GM23338 (cell line): ENCODE measurements at regions not wholly inside any gene's neighbourhood (a gene's known extent, or its start where the extent isn't known, plus 50 kb on each side); places are given as distances from the start of the nearest gene placed in this dataset.

Source experiments
- ATAC-seq: fragments of 200-7000 bp; cut with Tn5 transposase; 3 replicates; pipeline ENCODE4 v1.9.1; 2020
- DNase-seq: peaks from one replicate; pipeline ENCODE4 v3.0.0-alpha.2; 2015; ENCODE audit warnings: low spot score
- H2AFZ ChIP-seq: fragments of 200-600 bp; sonication (generic); 2 replicates; pipeline ENCODE4 v1.8.0; 2016; ENCODE audit warnings: antibody characterized with exemption, mild to moderate bottlenecking, moderate library complexity
- H3F3A ChIP-seq: fragments of 200-600 bp; sonication (generic); replicated peaks from 2 replicates; pipeline ENCODE4 v1.8.0; 2017; ENCODE audit warnings: antibody characterized with exemption, mixed run types, low read depth
- H3K27ac ChIP-seq: fragments of 200-600 bp; sonication (generic); 2 replicates; pipeline ENCODE4 v1.6.1; 2016; ENCODE audit warnings: low read depth
- H3K27me3 ChIP-seq: fragments of 200-600 bp; sonication (generic); 2 replicates; pipeline ENCODE4 v1.8.0; 2016; ENCODE audit warnings: mild to moderate bottlenecking, mixed run types, moderate library complexity; ENCODE audit not compliant: insufficient read depth
- H3K36me3 ChIP-seq: fragments of 200-600 bp; sonication (generic); 2 replicates; pipeline ENCODE4 v1.8.0; 2016; ENCODE audit warnings: mild to moderate bottlenecking; ENCODE audit not compliant: insufficient read depth
- H3K4me1 ChIP-seq: fragments of 200-600 bp; sonication (generic); 2 replicates; pipeline ENCODE4 v1.8.0; 2016; ENCODE audit warnings: mild to moderate bottlenecking, moderate library complexity; ENCODE audit not compliant: insufficient read depth
- H3K4me2 ChIP-seq: fragments of 200-600 bp; sonication (generic); 2 replicates; pipeline ENCODE4 v1.7.1; 2017; ENCODE audit warnings: mixed run types
- H3K4me3 ChIP-seq: fragments of 200-600 bp; sonication (generic); 2 replicates; pipeline ENCODE4 v1.6.1; 2016; ENCODE audit warnings: mixed run types
- H3K79me2 ChIP-seq: fragments of 200-600 bp; sonication (generic); replicated peaks from 2 replicates; pipeline ENCODE4 v1.8.0; 2017; ENCODE audit warnings: mild to moderate bottlenecking; ENCODE audit not compliant: insufficient read depth
- H3K9me2 ChIP-seq: fragments of 200-600 bp; sonication (generic); 2 replicates; pipeline ENCODE4 v1.8.0; 2017; ENCODE audit not compliant: insufficient read depth
- H4K20me1 ChIP-seq: fragments of 200-600 bp; sonication (generic); replicated peaks from 2 replicates; pipeline ENCODE4 v1.8.0; 2017; ENCODE audit warnings: mild to moderate bottlenecking; ENCODE audit not compliant: insufficient read depth
- H3K27ac Mint-ChIP-seq: 2 replicates; pipeline ENCODE4 v1.8.0; 2020; ENCODE audit warnings: inconsistent platforms, mild to moderate bottlenecking, moderate library complexity, mixed read lengths
- H3K27me3 Mint-ChIP-seq: 3 replicates; pipeline ENCODE4 v1.8.0; 2022; ENCODE audit warnings: low read depth, mild to moderate bottlenecking, moderate library complexity, mixed read lengths, inconsistent platforms; ENCODE audit not compliant: insufficient read depth, poor library complexity
- H3K36me3 Mint-ChIP-seq: 3 replicates; pipeline ENCODE4 v1.8.0; 2021; ENCODE audit warnings: low read depth, mild to moderate bottlenecking, inconsistent platforms, moderate library complexity, mixed read lengths
- H3K4me1 Mint-ChIP-seq: 3 replicates; pipeline ENCODE4 v1.8.0; 2020; ENCODE audit warnings: mild to moderate bottlenecking, inconsistent platforms, mixed read lengths
- H3K4me3 Mint-ChIP-seq: 3 replicates; pipeline ENCODE4 v1.8.0; 2021; ENCODE audit warnings: moderate library complexity, mild to moderate bottlenecking, inconsistent platforms, mixed read lengths
- H3K9me3 Mint-ChIP-seq: 3 replicates; pipeline ENCODE4 v1.8.0; 2020; ENCODE audit warnings: moderate library complexity, mild to moderate bottlenecking, inconsistent platforms, mixed read lengths
- CREB1 ChIP-seq: fragments of 250-450 bp; sonication (Bioruptor Pico); IDR thresholded peaks from 2 replicates; pipeline ENCODE4 v1.5.0; 2020; ENCODE audit warnings: low read depth, mild to moderate bottlenecking, moderate library complexity
- EZH2 ChIP-seq: fragments of 200-600 bp; sonication (generic); IDR thresholded peaks from one replicate; pipeline ENCODE4 v1.8.0; 2017; ENCODE audit warnings: antibody characterized with exemption, mild to moderate bottlenecking, low read depth; ENCODE audit not compliant: unreplicated experiment
- EZH2phosphoT487 ChIP-seq: fragments of 200-600 bp; sonication (generic); IDR thresholded peaks from one replicate; pipeline ENCODE4 v1.8.1; 2018; ENCODE audit warnings: antibody characterized with exemption; ENCODE audit not compliant: unreplicated experiment
- JUNB ChIP-seq: IDR thresholded peaks from one replicate; pipeline ENCODE4 v1.6.1; 2016; ENCODE audit warnings: antibody characterized with exemption; ENCODE audit not compliant: unreplicated experiment
- NANOG ChIP-seq: IDR thresholded peaks from 2 replicates; pipeline ENCODE4 v1.6.1; 2016; ENCODE audit warnings: antibody characterized with exemption, borderline replicate concordance
- POLR2AphosphoS5 ChIP-seq: IDR thresholded peaks from 2 replicates; pipeline ENCODE4 v1.6.1; 2016; ENCODE audit warnings: antibody characterized with exemption, low read depth
- REST ChIP-seq: IDR thresholded peaks from one replicate; pipeline ENCODE4 v1.6.1; 2018; ENCODE audit warnings: antibody characterized with exemption; ENCODE audit not compliant: unreplicated experiment
- STAT1 ChIP-seq: IDR thresholded peaks from one replicate; pipeline ENCODE4 v1.6.1; 2016; ENCODE audit warnings: antibody characterized with exemption; ENCODE audit not compliant: unreplicated experiment
- ZNF114 ChIP-seq: fragments of 250-450 bp; sonication (Bioruptor Pico); IDR thresholded peaks from 2 replicates; pipeline ENCODE4 v1.5.0; 2020; ENCODE audit warnings: mild to moderate bottlenecking, moderate library complexity
- ZNF331 ChIP-seq: fragments of 250-450 bp; sonication (Bioruptor Pico); IDR thresholded peaks from 2 replicates; pipeline ENCODE4 v1.5.0; 2020; ENCODE audit warnings: low read depth, mild to moderate bottlenecking, moderate library complexity
- ZNF462 ChIP-seq: fragments of 250-450 bp; sonication (Bioruptor Pico); IDR thresholded peaks from 2 replicates; pipeline ENCODE4 v1.5.0; 2020; ENCODE audit warnings: mild to moderate bottlenecking, moderate library complexity

GRCh38 chr10:129396021-129396722 is 70.9 kb upstream of the MGMT start:
- no peak for DNase-seq
- Histone ChIP-seq H3F3A (no peaks in the 10 kb centered on the region), H3K9me2 (no peaks in the 10 kb centered on the region), H3K36me3 (no peaks in the 10 kb centered on the region), H3K27ac (no peak overlapping the region), H3K4me3 (no peak overlapping the region), H4K20me1 (no peaks in the 10 kb centered on the region), H2AFZ (no peak overlapping the region), H3K27me3 (no peaks in the 10 kb centered on the region), H3K4me2 (no peak overlapping the region), H3K79me2 (no peaks in the 10 kb centered on the region), H3K4me1 (no peaks in the 10 kb centered on the region)
- TF ChIP-seq NANOG: no peak
- TF ChIP-seq CREB1 (CRISPR knock-in tag): no peak
- no peak for TF ChIP-seq STAT1
- no peak for TF ChIP-seq ZNF331 (CRISPR knock-in tag)
- TF ChIP-seq REST: no peak
- TF ChIP-seq EZH2: no peak
- TF ChIP-seq ZNF114 (CRISPR knock-in tag): no peak
- TF ChIP-seq ZNF462 (CRISPR knock-in tag): no peak
- TF ChIP-seq EZH2phosphoT487: no peak
- no peak for TF ChIP-seq POLR2AphosphoS5
- no peak for TF ChIP-seq JUNB
- no peaks in the 10 kb centered on the region for H3K9me3 Mint-ChIP-seq
- no peak overlapping the region for H3K27ac Mint-ChIP-seq
- H3K36me3 Mint-ChIP-seq: no peaks in the 10 kb centered on the region
- no peak overlapping the region for H3K4me3 Mint-ChIP-seq
- H3K27me3 Mint-ChIP-seq: peaks cover 6% of the 10 kb centered on the region
- peaks cover 13% of the 10 kb centered on the region; the same call in 2 of the 3 replicates for H3K4me1 Mint-ChIP-seq
- no peak for ATAC-seq
